Prostate gland (tissue), 2 donors: ENCODE measurements at regions not wholly inside any gene's neighbourhood (a gene's known extent, or its start where the extent isn't known, plus 50 kb on each side); places are given as distances from the start of the nearest gene placed in this dataset.

ENCODE experiments used
- POLR2AphosphoS5 ChIP-seq: sonication (generic); formaldehyde crosslinking; IDR thresholded peaks from one replicate; pipeline ENCODE4 v1.6.1; 2017; ENCODE audit warnings: antibody characterized with exemption
- TF ChIP-seq, protein P1 (sequence below), 4 experiments: fragments of 200-600 bp in 2 of 4; fragments of 450-650 bp in 2 of 4; sonication (generic) in 2 of 4; IDR thresholded peaks; 1 replicate in 3 of 4; 2 replicates in 1 of 4; pipeline ENCODE4 v1.5.1; 2016 to 2019; ENCODE audit warnings: antibody characterized with exemption in 4 of 4, mild to moderate bottlenecking in 2 of 4, moderate library complexity in 2 of 4

DNA sequence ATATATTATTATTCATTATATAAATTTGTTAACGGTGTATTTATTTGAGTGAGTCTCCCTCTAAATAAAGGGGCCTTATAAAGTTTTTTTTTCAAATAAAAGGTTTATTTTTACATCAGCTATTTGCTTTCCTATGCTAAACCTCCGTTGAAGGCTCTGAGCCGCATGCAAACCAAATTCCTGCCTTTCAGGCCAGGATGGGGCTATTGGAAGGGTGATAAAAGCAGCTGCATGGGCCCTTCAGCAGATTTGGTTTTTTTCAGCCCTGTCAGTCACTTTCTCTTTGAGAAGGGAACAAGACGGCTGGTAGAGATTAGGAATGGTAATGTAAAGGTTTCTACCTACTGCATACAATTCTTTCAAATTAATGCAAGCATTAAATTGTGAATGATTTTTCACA is 244.2 kb downstream of the WNT5A start:
- TF ChIP-seq, protein P1, sequence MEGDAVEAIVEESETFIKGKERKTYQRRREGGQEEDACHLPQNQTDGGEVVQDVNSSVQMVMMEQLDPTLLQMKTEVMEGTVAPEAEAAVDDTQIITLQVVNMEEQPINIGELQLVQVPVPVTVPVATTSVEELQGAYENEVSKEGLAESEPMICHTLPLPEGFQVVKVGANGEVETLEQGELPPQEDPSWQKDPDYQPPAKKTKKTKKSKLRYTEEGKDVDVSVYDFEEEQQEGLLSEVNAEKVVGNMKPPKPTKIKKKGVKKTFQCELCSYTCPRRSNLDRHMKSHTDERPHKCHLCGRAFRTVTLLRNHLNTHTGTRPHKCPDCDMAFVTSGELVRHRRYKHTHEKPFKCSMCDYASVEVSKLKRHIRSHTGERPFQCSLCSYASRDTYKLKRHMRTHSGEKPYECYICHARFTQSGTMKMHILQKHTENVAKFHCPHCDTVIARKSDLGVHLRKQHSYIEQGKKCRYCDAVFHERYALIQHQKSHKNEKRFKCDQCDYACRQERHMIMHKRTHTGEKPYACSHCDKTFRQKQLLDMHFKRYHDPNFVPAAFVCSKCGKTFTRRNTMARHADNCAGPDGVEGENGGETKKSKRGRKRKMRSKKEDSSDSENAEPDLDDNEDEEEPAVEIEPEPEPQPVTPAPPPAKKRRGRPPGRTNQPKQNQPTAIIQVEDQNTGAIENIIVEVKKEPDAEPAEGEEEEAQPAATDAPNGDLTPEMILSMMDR (IDR thresholded peaks at IDR 0.05), result no peak
- TF ChIP-seq POLR2AphosphoS5, result no peak
